GM23338 (cell line): ENCODE measurements at regions not wholly inside any gene's neighbourhood (a gene's known extent, or its start where the extent isn't known, plus 50 kb on each side); places are given as distances from the start of the nearest gene placed in this dataset.

ENCODE experiments used
- ATAC-seq: fragments of 200-7000 bp; cut with Tn5 transposase; 3 replicates; pipeline ENCODE4 v1.9.1; 2020
- DNase-seq: peaks from one replicate; pipeline ENCODE4 v3.0.0-alpha.2; 2015; ENCODE audit warnings: low spot score
- H2AFZ ChIP-seq: fragments of 200-600 bp; sonication (generic); 2 replicates; pipeline ENCODE4 v1.8.0; 2016; ENCODE audit warnings: antibody characterized with exemption, mild to moderate bottlenecking, moderate library complexity
- H3F3A ChIP-seq: fragments of 200-600 bp; sonication (generic); replicated peaks from 2 replicates; pipeline ENCODE4 v1.8.0; 2017; ENCODE audit warnings: antibody characterized with exemption, mixed run types, low read depth
- H3K27ac ChIP-seq: fragments of 200-600 bp; sonication (generic); 2 replicates; pipeline ENCODE4 v1.6.1; 2016; ENCODE audit warnings: low read depth
- H3K27me3 ChIP-seq: fragments of 200-600 bp; sonication (generic); 2 replicates; pipeline ENCODE4 v1.8.0; 2016; ENCODE audit warnings: mild to moderate bottlenecking, mixed run types, moderate library complexity; ENCODE audit not compliant: insufficient read depth
- H3K36me3 ChIP-seq: fragments of 200-600 bp; sonication (generic); 2 replicates; pipeline ENCODE4 v1.8.0; 2016; ENCODE audit warnings: mild to moderate bottlenecking; ENCODE audit not compliant: insufficient read depth
- H3K4me1 ChIP-seq: fragments of 200-600 bp; sonication (generic); 2 replicates; pipeline ENCODE4 v1.8.0; 2016; ENCODE audit warnings: mild to moderate bottlenecking, moderate library complexity; ENCODE audit not compliant: insufficient read depth
- H3K4me2 ChIP-seq: fragments of 200-600 bp; sonication (generic); 2 replicates; pipeline ENCODE4 v1.7.1; 2017; ENCODE audit warnings: mixed run types
- H3K4me3 ChIP-seq: fragments of 200-600 bp; sonication (generic); 2 replicates; pipeline ENCODE4 v1.6.1; 2016; ENCODE audit warnings: mixed run types
- H3K79me2 ChIP-seq: fragments of 200-600 bp; sonication (generic); replicated peaks from 2 replicates; pipeline ENCODE4 v1.8.0; 2017; ENCODE audit warnings: mild to moderate bottlenecking; ENCODE audit not compliant: insufficient read depth
- H3K9me2 ChIP-seq: fragments of 200-600 bp; sonication (generic); 2 replicates; pipeline ENCODE4 v1.8.0; 2017; ENCODE audit not compliant: insufficient read depth
- H4K20me1 ChIP-seq: fragments of 200-600 bp; sonication (generic); replicated peaks from 2 replicates; pipeline ENCODE4 v1.8.0; 2017; ENCODE audit warnings: mild to moderate bottlenecking; ENCODE audit not compliant: insufficient read depth
- H3K27ac Mint-ChIP-seq: 2 replicates; pipeline ENCODE4 v1.8.0; 2020; ENCODE audit warnings: inconsistent platforms, mild to moderate bottlenecking, moderate library complexity, mixed read lengths
- H3K27me3 Mint-ChIP-seq: 3 replicates; pipeline ENCODE4 v1.8.0; 2022; ENCODE audit warnings: low read depth, mild to moderate bottlenecking, moderate library complexity, mixed read lengths, inconsistent platforms; ENCODE audit not compliant: insufficient read depth, poor library complexity
- H3K36me3 Mint-ChIP-seq: 3 replicates; pipeline ENCODE4 v1.8.0; 2021; ENCODE audit warnings: low read depth, mild to moderate bottlenecking, inconsistent platforms, moderate library complexity, mixed read lengths
- H3K4me1 Mint-ChIP-seq: 3 replicates; pipeline ENCODE4 v1.8.0; 2020; ENCODE audit warnings: mild to moderate bottlenecking, inconsistent platforms, mixed read lengths
- H3K4me3 Mint-ChIP-seq: 3 replicates; pipeline ENCODE4 v1.8.0; 2021; ENCODE audit warnings: moderate library complexity, mild to moderate bottlenecking, inconsistent platforms, mixed read lengths
- H3K9me3 Mint-ChIP-seq: 3 replicates; pipeline ENCODE4 v1.8.0; 2020; ENCODE audit warnings: moderate library complexity, mild to moderate bottlenecking, inconsistent platforms, mixed read lengths
- CREB1 ChIP-seq: fragments of 250-450 bp; sonication (Bioruptor Pico); IDR thresholded peaks from 2 replicates; pipeline ENCODE4 v1.5.0; 2020; ENCODE audit warnings: low read depth, mild to moderate bottlenecking, moderate library complexity
- ETS1 ChIP-seq: IDR thresholded peaks from 2 replicates; pipeline ENCODE4 v1.6.1; 2016; ENCODE audit warnings: antibody characterized with exemption
- EZH2 ChIP-seq: fragments of 200-600 bp; sonication (generic); IDR thresholded peaks from one replicate; pipeline ENCODE4 v1.8.0; 2017; ENCODE audit warnings: antibody characterized with exemption, mild to moderate bottlenecking, low read depth; ENCODE audit not compliant: unreplicated experiment
- EZH2phosphoT487 ChIP-seq: fragments of 200-600 bp; sonication (generic); IDR thresholded peaks from one replicate; pipeline ENCODE4 v1.8.1; 2018; ENCODE audit warnings: antibody characterized with exemption; ENCODE audit not compliant: unreplicated experiment
- JUNB ChIP-seq: IDR thresholded peaks from one replicate; pipeline ENCODE4 v1.6.1; 2016; ENCODE audit warnings: antibody characterized with exemption; ENCODE audit not compliant: unreplicated experiment
- NANOG ChIP-seq: IDR thresholded peaks from 2 replicates; pipeline ENCODE4 v1.6.1; 2016; ENCODE audit warnings: antibody characterized with exemption, borderline replicate concordance
- POLR2AphosphoS5 ChIP-seq: IDR thresholded peaks from 2 replicates; pipeline ENCODE4 v1.6.1; 2016; ENCODE audit warnings: antibody characterized with exemption, low read depth
- STAT1 ChIP-seq: IDR thresholded peaks from one replicate; pipeline ENCODE4 v1.6.1; 2016; ENCODE audit warnings: antibody characterized with exemption; ENCODE audit not compliant: unreplicated experiment
- ZNF114 ChIP-seq: fragments of 250-450 bp; sonication (Bioruptor Pico); IDR thresholded peaks from 2 replicates; pipeline ENCODE4 v1.5.0; 2020; ENCODE audit warnings: mild to moderate bottlenecking, moderate library complexity
- ZNF331 ChIP-seq: fragments of 250-450 bp; sonication (Bioruptor Pico); IDR thresholded peaks from 2 replicates; pipeline ENCODE4 v1.5.0; 2020; ENCODE audit warnings: low read depth, mild to moderate bottlenecking, moderate library complexity
- ZNF462 ChIP-seq: fragments of 250-450 bp; sonication (Bioruptor Pico); IDR thresholded peaks from 2 replicates; pipeline ENCODE4 v1.5.0; 2020; ENCODE audit warnings: mild to moderate bottlenecking, moderate library complexity

GRCh38 chr3:4197670-4198069 lies 105.5 kb upstream of the SETMAR start:
- H3K27me3 ChIP-seq, result no peaks in the 10 kb centered on the region
- no peak overlapping the region for H2AFZ ChIP-seq
- no peak overlapping the region for H3K27ac ChIP-seq
- peaks cover 3% of the 10 kb centered on the region; the same call in 1 of the 2 replicates for H3K36me3 ChIP-seq
- no peaks in the 10 kb centered on the region for H3K27me3 Mint-ChIP-seq
- no peaks in the 10 kb centered on the region for H3K36me3 Mint-ChIP-seq
- no peak overlapping the region for H3K4me3 Mint-ChIP-seq
- no peak overlapping the region for H3K4me3 ChIP-seq
- H3K27ac Mint-ChIP-seq, result no peak overlapping the region
- H3K9me3 Mint-ChIP-seq, result peaks cover 59% of the 10 kb centered on the region
- ATAC-seq (no peak), DNase-seq (no peak)
- H3K4me1 ChIP-seq, result peaks cover 5% of the 10 kb centered on the region; the same call in 1 of the 2 replicates
- H3K4me1 Mint-ChIP-seq, result peaks cover 5% of the 10 kb centered on the region; the same call in 2 of the 3 replicates
- no peak overlapping the region for H3K4me2 ChIP-seq
- no peaks in the 10 kb centered on the region for H3F3A ChIP-seq
- TF ChIP-seq JUNB (no peak), EZH2 (no peak), ETS1 (no peak), POLR2AphosphoS5 (no peak), ZNF462 (CRISPR knock-in tag) (no peak), CREB1 (CRISPR knock-in tag) (no peak), ZNF331 (no peak), EZH2phosphoT487 (no peak), STAT1 (no peak), NANOG (no peak), ZNF114 (no peak)
- no peaks in the 10 kb centered on the region for H4K20me1 ChIP-seq
- H3K79me2 ChIP-seq, result no peaks in the 10 kb centered on the region
- no peaks in the 10 kb centered on the region for H3K9me2 ChIP-seq
